GM10266 (cell line): ENCODE measurements at regions not wholly inside any gene's neighbourhood (a gene's known extent, or its start where the extent isn't known, plus 50 kb on each side); places are given as distances from the start of the nearest gene placed in this dataset.

Experiments used
- DNase-seq: peaks from one replicate; pipeline ENCODE4 v3.0.0; 2012; ENCODE audit errors: extremely low spot score
- CTCF ChIP-seq: IDR thresholded peaks from 2 replicates; pipeline ENCODE4 v1.5.1; 2012; ENCODE audit warnings: mild to moderate bottlenecking, low read depth; ENCODE audit not compliant: control insufficient read depth, insufficient read depth; ENCODE audit errors: missing control alignments

- no peak for DNase-seq
- TF ChIP-seq CTCF, result no peak
Observed at GRCh38 chr9:86471171-86471815, 117.1 kb upstream of the TUT7 start.

GRCh38 chr9:86470326-86470725 lies 116.1 kb upstream of the TUT7 start:
- no peak for DNase-seq
- no peak for TF ChIP-seq CTCF

GRCh38 chr9:86469476-86470250 lies 115.5 kb upstream of the TUT7 start:
- TF ChIP-seq CTCF, result no peak
- no peak for DNase-seq

GRCh38 chr9:86464242-86464641 lies 110.0 kb upstream of the TUT7 start:
- TF ChIP-seq CTCF, result no peak
- no peak for DNase-seq

GRCh38 chr9:86460216-86461002 lies 106.2 kb upstream of the TUT7 start:
- no peak for TF ChIP-seq CTCF

GRCh38 chr9:86459599-86460155 lies 105.5 kb upstream of the TUT7 start:
- no peak for DNase-seq
- TF ChIP-seq CTCF, result no peak

More at GRCh38 chr9:86460216-86461002, 106.2 kb upstream of the TUT7 start:
- DNase-seq, result no peak
